Skeletal muscle cell (primary cell): ENCODE measurements at regions not wholly inside any gene's neighbourhood (a gene's known extent, or its start where the extent isn't known, plus 50 kb on each side); places are given as distances from the start of the nearest gene placed in this dataset.
"Not testable (repeated sequence)": the region's sequence is repeated elsewhere in the genome, so short reads cannot be mapped to it uniquely, and the experiment has no call there.

Source experiments
- DNase-seq: peaks from one replicate; pipeline ENCODE4 v3.0.0-alpha.2; 2010; ENCODE audit warnings: low read depth
- H3K4me3 ChIP-seq: 2 replicates; pipeline ENCODE4 v1.5.1; 2011; ENCODE audit warnings: low read depth, mild to moderate bottlenecking, control low read depth, low read length, moderate library complexity

- H3K4me3 ChIP-seq = no peak overlapping the region
- no peak for DNase-seq
Measured at GRCh38 chr1:3988431-3988830, 88.4 kb upstream of the C1orf174 start.

GRCh38 chr1:3989465-3989864 lies 89.4 kb upstream of the C1orf174 start:
- DNase-seq = no peak
- H3K4me3 ChIP-seq = no peak overlapping the region

GRCh38 chr1:3992103-3992556 lies 92.1 kb upstream of the C1orf174 start:
- DNase-seq = no peak
- H3K4me3 ChIP-seq = no peak overlapping the region

GRCh38 chr1:3992746-3993145 lies 92.7 kb upstream of the C1orf174 start:
- DNase-seq = no peak
- no peak overlapping the region for H3K4me3 ChIP-seq

GRCh38 chr1:3993619-3994375 lies 93.7 kb upstream of the C1orf174 start:
- no peak overlapping the region for H3K4me3 ChIP-seq
- DNase-seq = no peak

- DNase-seq = no peak
- no peak overlapping the region for H3K4me3 ChIP-seq
Measured at GRCh38 chr1:3995141-3995780, 95.2 kb upstream of the C1orf174 start.

- no peak for DNase-seq
Measured at GRCh38 chr1:3996846-3997705, 97.0 kb upstream of the C1orf174 start.

GRCh38 chr1:3998086-3998485 lies 98.0 kb upstream of the C1orf174 start:
- DNase-seq = no peak
- no peak overlapping the region for H3K4me3 ChIP-seq

More at GRCh38 chr1:3996846-3997705, 97.0 kb upstream of the C1orf174 start:
- no peak overlapping the region for H3K4me3 ChIP-seq

- not testable (repeated sequence) for H3K4me3 ChIP-seq, DNase-seq
Measured at GRCh38 chr1:3999514-3999913, 99.4 kb upstream of the C1orf174 start.

- H3K4me3 ChIP-seq = no peak overlapping the region
- DNase-seq = no peak
Measured at GRCh38 chr1:3999941-4000735, 100.1 kb upstream of the C1orf174 start.

GRCh38 chr1:4000811-4001251 lies 100.8 kb upstream of the C1orf174 start:
- no peak overlapping the region for H3K4me3 ChIP-seq
- DNase-seq = no peak

- no peak for DNase-seq
- no peak overlapping the region for H3K4me3 ChIP-seq
Measured at GRCh38 chr1:4001461-4001860, 101.4 kb upstream of the C1orf174 start.

- H3K4me3 ChIP-seq = no peak overlapping the region
- no peak for DNase-seq
Measured at GRCh38 chr1:4002061-4002521, 102.0 kb upstream of the C1orf174 start.

- no peak overlapping the region for H3K4me3 ChIP-seq
- no peak for DNase-seq
Measured at GRCh38 chr1:4002741-4003140, 102.7 kb upstream of the C1orf174 start.

- H3K4me3 ChIP-seq = no peak overlapping the region
- DNase-seq = no peak
Measured at GRCh38 chr1:4003846-4004505, 103.9 kb upstream of the C1orf174 start.

GRCh38 chr1:4004635-4005430 lies 104.8 kb upstream of the C1orf174 start:
- DNase-seq = no peak
- no peak overlapping the region for H3K4me3 ChIP-seq

- H3K4me3 ChIP-seq = no peak overlapping the region
- no peak for DNase-seq
Measured at GRCh38 chr1:4005431-4005830, 105.4 kb upstream of the C1orf174 start.
